Neural progenitor cell (in vitro differentiated cells): ENCODE measurements at regions not wholly inside any gene's neighbourhood (a gene's known extent, or its start where the extent isn't known, plus 50 kb on each side); places are given as distances from the start of the nearest gene placed in this dataset.

Experiments used
- CTCF ChIP-seq: fragments of 200-600 bp; sonication (generic); IDR thresholded peaks from 2 replicates; pipeline ENCODE4 v1.5.1; 2017; ENCODE audit warnings: antibody characterized with exemption, mild to moderate bottlenecking
- EZH2 ChIP-seq: fragments of 200-600 bp; sonication (generic); IDR thresholded peaks from 2 replicates; pipeline ENCODE4 v1.6.1; 2017; ENCODE audit warnings: antibody characterized with exemption, mild to moderate bottlenecking, moderate library complexity

GRCh38 chr17:13822700-13823099, 221.0 kb upstream of the HS3ST3A1 start:
- TF ChIP-seq CTCF (no peak), EZH2 (no peak)
